ENCODE measurements at regions not wholly inside any gene's neighbourhood (a gene's known extent, or its start where the extent isn't known, plus 50 kb on each side); places are given as distances from the start of the nearest gene placed in this dataset.
A peak's percentile ranks its signal among the peaks of the same experiment; 100 is the strongest.

DNA sequence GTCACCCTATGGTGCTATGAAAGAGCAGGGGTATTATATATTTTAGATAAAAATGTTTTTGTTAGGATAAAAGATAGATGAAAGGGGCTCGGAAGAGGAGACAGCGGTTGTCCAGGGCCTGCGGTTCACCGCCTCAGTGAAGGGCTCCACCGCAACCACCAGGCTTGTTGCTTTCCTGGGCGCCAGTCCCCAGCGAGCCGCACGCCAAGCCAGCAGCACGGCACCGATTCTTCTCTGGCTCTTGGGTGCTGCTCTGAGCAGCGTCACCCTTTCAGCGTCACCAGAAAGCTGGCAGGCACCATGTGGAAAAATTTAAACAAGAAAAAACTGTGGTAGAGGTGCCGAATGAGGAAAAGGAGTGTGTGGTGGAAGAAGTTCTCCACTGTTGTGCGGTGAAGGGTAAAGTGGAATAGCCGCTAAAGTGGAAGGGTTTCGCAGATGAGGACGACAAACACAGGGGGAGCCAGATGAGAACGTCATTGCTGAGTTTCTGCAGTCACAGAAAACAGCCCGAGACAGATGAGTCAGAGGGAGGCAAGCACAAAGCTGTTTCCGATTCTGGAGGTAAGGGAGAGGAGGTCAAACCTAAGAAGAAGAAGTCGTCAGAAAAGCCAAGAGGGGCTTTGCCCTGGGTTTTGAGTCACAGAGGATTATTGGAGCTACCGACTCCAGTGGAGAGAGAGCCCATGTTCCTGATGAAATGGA lies 569.2 kb downstream of the ZBBX start:
- H3K4me1 Mint-ChIP-seq (ENCODE audit: insufficient read depth, unreplicated experiment), result no peaks in the 10 kb centered on the region
- no peak for DNase-seq (ENCODE audit: unreplicated experiment)
- H3K27me3 Mint-ChIP-seq (ENCODE audit: insufficient read depth, unreplicated experiment), result no peaks in the 10 kb centered on the region
- no peak overlapping the region for H3K27ac Mint-ChIP-seq (ENCODE audit: low read depth, unreplicated experiment)
- CTCF ChIA-PET, result no interaction called here
- TF ChIP-seq CTCF (IDR thresholded peaks at IDR 0.05; ENCODE audit: unreplicated experiment), result no peak
- H3K4me3 Mint-ChIP-seq (ENCODE audit: unreplicated experiment), result no peak overlapping the region
- no peaks in the 10 kb centered on the region for H3K36me3 Mint-ChIP-seq (ENCODE audit: insufficient read depth, unreplicated experiment)
- BruUV-seq (replicated peaks), result no TSS peak
- POLR2A ChIA-PET, result no interaction called here
- intact Hi-C loops (cut with micrococcal nuclease), result no loop called here
- H3K9me3 Mint-ChIP-seq (ENCODE audit: unreplicated experiment), result peaks cover 24% of the 10 kb centered on the region

- CTCF ChIA-PET, result no interaction called here
- intact Hi-C loops (cut with micrococcal nuclease), result no loop called here
- no peak for TF ChIP-seq CTCF (IDR thresholded peaks at IDR 0.05; ENCODE audit: unreplicated experiment)
- Mint-ChIP-seq H3K4me1 (ENCODE audit: insufficient read depth, unreplicated experiment) (no peaks in the 10 kb centered on the region), H3K9me3 (ENCODE audit: unreplicated experiment) (peaks cover 25% of the 10 kb centered on the region), H3K27ac (ENCODE audit: low read depth, unreplicated experiment) (no peak overlapping the region), H3K27me3 (ENCODE audit: insufficient read depth, unreplicated experiment) (no peaks in the 10 kb centered on the region), H3K4me3 (ENCODE audit: unreplicated experiment) (no peak overlapping the region), H3K36me3 (ENCODE audit: insufficient read depth, unreplicated experiment) (no peaks in the 10 kb centered on the region)
- POLR2A ChIA-PET, result no interaction called here
- DNase-seq (ENCODE audit: unreplicated experiment), result no peak
- no TSS peak for BruUV-seq (replicated peaks)
Measured at GRCh38 chr3:166809520-166809919, 570.6 kb downstream of the ZBBX start.

- no TSS peak for BruUV-seq (replicated peaks)
- CTCF ChIA-PET, result no interaction called here
- POLR2A ChIA-PET, result interaction anchor here (0.7 kb wide), 1 partner anchor 54 kb away, joined by 4 read pairs; no protein-coding TSS in a partner anchor
- DNase-seq (ENCODE audit: unreplicated experiment), result no peak
- no peaks in the 10 kb centered on the region for H3K27me3 Mint-ChIP-seq (ENCODE audit: insufficient read depth, unreplicated experiment)
- H3K9me3 Mint-ChIP-seq (ENCODE audit: unreplicated experiment), result no peaks in the 10 kb centered on the region
- TF ChIP-seq CTCF (IDR thresholded peaks at IDR 0.05; ENCODE audit: unreplicated experiment), result no peak
- intact Hi-C loops (cut with micrococcal nuclease), result no loop called here
- no peaks in the 10 kb centered on the region for H3K36me3 Mint-ChIP-seq (ENCODE audit: insufficient read depth, unreplicated experiment)
- H3K27ac Mint-ChIP-seq (ENCODE audit: low read depth, unreplicated experiment), result no peak overlapping the region
- peaks cover 6% of the 10 kb centered on the region for H3K4me1 Mint-ChIP-seq (ENCODE audit: insufficient read depth, unreplicated experiment)
- H3K4me3 Mint-ChIP-seq (ENCODE audit: unreplicated experiment), result no peak overlapping the region
Measured at GRCh38 chr3:166788936-166789335, 591.2 kb downstream of the ZBBX start.

DNA sequence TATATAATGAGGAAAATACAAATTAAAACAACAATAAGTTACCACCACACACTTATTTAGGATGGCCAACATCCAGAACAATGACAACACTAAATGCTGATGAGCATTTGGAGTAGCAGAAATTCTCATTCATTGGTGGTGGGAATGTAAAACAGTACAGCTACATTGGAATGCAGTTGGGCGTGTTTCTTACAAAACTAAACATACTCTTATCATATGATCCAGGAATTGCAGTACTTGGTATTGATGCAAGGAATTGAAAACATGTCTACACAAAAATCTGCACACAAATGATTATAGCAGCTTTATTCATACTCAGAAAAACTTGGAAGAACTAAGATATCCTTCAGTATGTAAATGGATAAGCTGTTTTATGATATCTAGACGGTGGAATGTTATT lies 594.2 kb downstream of the ZBBX start:
- DNase-seq (ENCODE audit: unreplicated experiment), result no peak
- no peak overlapping the region for H3K4me3 Mint-ChIP-seq (ENCODE audit: unreplicated experiment)
- H3K27me3 Mint-ChIP-seq (ENCODE audit: insufficient read depth, unreplicated experiment), result no peaks in the 10 kb centered on the region
- H3K4me1 Mint-ChIP-seq (ENCODE audit: insufficient read depth, unreplicated experiment), result peaks cover 6% of the 10 kb centered on the region
- CTCF ChIA-PET, result interaction anchor here (0.6 kb wide), 2 partner anchors 358 to 370 kb away, joined by 3 read pairs; no protein-coding TSS in a partner anchor
- no peak for TF ChIP-seq CTCF (IDR thresholded peaks at IDR 0.05; ENCODE audit: unreplicated experiment)
- H3K36me3 Mint-ChIP-seq (ENCODE audit: insufficient read depth, unreplicated experiment), result no peaks in the 10 kb centered on the region
- POLR2A ChIA-PET, result no interaction called here
- BruUV-seq (replicated peaks), result no TSS peak
- peak overlapping the region; percentile 35 for H3K27ac Mint-ChIP-seq (ENCODE audit: low read depth, unreplicated experiment)
- no peaks in the 10 kb centered on the region for H3K9me3 Mint-ChIP-seq (ENCODE audit: unreplicated experiment)
- intact Hi-C loops (cut with micrococcal nuclease), result no loop called here
